GM12891 (cell line): ENCODE measurements at regions not wholly inside any gene's neighbourhood (a gene's known extent, or its start where the extent isn't known, plus 50 kb on each side); places are given as distances from the start of the nearest gene placed in this dataset.

Experiments used
- PAX5 ChIP-seq: IDR thresholded peaks from 2 replicates; pipeline ENCODE4 v1.6.1; 2011; ENCODE audit warnings: low read length, moderate library complexity, mild to moderate bottlenecking; ENCODE audit not compliant: insufficient read depth, severe bottlenecking
- POLR2A ChIP-seq: IDR thresholded peaks from 2 replicates; pipeline ENCODE4 v1.6.1; 2011; ENCODE audit warnings: low read depth, low read length, control low read depth
- POLR2AphosphoS5 ChIP-seq: IDR thresholded peaks from 2 replicates; pipeline ENCODE4 v1.6.1; 2011; ENCODE audit warnings: low read depth, low read length, control low read depth
- TAF1 ChIP-seq: IDR thresholded peaks from 2 replicates; pipeline ENCODE4 v1.6.1; 2011; ENCODE audit warnings: low read depth, low read length, control low read depth

- no peak for TF ChIP-seq POLR2AphosphoS5
- TF ChIP-seq POLR2A, result no peak
- no peak for TF ChIP-seq TAF1
- no peak for TF ChIP-seq PAX5
These were observed 236.4 kb upstream of the EPHA4 start for GRCh38 chr2:221808488-221808887.
